GM18499 (cell line): ENCODE measurements at regions not wholly inside any gene's neighbourhood (a gene's known extent, or its start where the extent isn't known, plus 50 kb on each side); places are given as distances from the start of the nearest gene placed in this dataset.

Source experiments
- ATAC-seq: cut with Tn5 transposase; IDR thresholded peaks from one replicate; pipeline ENCODE4 v1.9.1; 2021; ENCODE audit warnings: moderate number of reproducible peaks; ENCODE audit not compliant: insufficient read depth, unreplicated experiment

- no peak for ATAC-seq
Observed at GRCh38 chr3:3288255-3288654, 108.8 kb upstream of the CRBN start.

GRCh38 chr3:3286014-3286413 lies 106.5 kb upstream of the CRBN start:
- no peak for ATAC-seq

GRCh38 chr3:3281024-3281423 lies 101.5 kb upstream of the CRBN start:
- ATAC-seq: peak; percentile 67

GRCh38 chr3:3280396-3280795 lies 100.9 kb upstream of the CRBN start:
- no peak for ATAC-seq

GRCh38 chr3:3278073-3278472 lies 98.6 kb upstream of the CRBN start:
- ATAC-seq: no peak

GRCh38 chr3:3276630-3277029 lies 97.1 kb upstream of the CRBN start:
- ATAC-seq: no peak

DNA sequence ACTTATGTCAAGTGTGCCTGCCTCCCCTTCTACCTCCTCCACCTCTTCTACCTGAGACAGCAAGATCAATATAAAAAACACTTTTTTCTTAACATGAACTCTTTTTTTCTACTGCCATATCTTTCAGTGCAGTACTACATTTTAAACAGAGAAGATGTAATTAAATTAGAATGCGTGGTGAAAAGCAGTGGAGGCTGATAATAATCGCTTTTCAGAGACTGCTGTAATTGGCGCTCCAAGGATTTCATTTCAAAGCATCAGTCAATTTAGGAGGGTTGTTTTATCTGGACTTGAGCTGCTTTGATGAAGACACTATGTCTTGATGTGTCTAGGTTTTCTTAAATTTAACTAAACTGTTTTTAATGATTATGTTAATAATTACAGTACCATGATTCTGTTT lies 85.3 kb upstream of the CRBN start:
- ATAC-seq: no peak

- ATAC-seq: no peak
Observed at GRCh38 chr3:3260870-3261269, 81.4 kb upstream of the CRBN start.

DNA sequence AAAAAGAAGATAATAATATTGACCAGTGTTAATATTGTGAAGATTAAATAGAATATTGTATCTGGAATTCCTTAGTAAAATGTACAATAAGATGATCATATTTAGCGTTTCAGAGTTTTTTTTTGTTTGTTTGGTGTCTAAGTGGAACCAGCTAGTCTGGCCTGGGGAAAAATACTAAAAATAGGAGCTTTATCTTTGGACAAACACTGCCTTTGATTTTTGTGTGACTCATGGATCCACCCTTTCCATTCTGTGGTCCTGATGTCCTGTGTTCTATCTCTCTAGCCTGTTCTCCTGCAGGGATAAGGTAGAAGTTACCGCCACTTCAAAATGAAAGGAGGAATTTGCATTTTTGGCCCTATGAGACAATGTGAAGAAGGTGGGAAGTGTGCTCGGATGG lies 79.7 kb upstream of the CRBN start:
- no peak for ATAC-seq

GRCh38 chr3:3258281-3258680 lies 78.8 kb upstream of the CRBN start:
- ATAC-seq: no peak

- ATAC-seq: no peak
Observed at GRCh38 chr3:3241596-3241995, 62.1 kb upstream of the CRBN start.

GRCh38 chr3:3240986-3241385 lies 61.5 kb upstream of the CRBN start:
- no peak for ATAC-seq

DNA sequence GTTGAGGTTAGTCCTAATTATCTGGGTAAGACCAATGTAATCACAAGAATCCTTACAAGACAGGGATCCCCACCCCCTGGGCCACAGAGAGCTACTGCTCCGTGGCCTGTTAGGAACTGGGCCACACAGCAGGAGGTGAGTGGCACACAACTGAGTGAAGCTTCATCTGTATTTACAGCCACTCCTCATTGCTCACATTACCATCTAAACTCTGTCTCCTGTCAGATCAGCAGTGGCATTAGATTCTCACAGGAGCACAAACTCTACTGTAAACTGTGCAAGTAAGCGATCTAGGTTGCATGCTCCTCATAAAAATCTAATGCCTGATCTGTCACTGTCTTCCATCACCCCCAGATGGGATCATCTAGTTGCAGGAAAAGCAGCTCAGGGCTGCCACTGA lies 58.5 kb upstream of the CRBN start:
- ATAC-seq: no peak

- no peak for ATAC-seq
Observed at GRCh38 chr3:3232251-3232650, 52.8 kb upstream of the CRBN start.
